Stimulated activated naive CD8-positive, alpha-beta T cell treated with anti-CD3 and anti-CD28 coated beads, Interleukin-15, Interleukin-2, amounts not matched to agents 100 U/mL and 50 U/mL, for 24 hours (primary cell): ENCODE measurements at regions not wholly inside any gene's neighbourhood (a gene's known extent, or its start where the extent isn't known, plus 50 kb on each side); places are given as distances from the start of the nearest gene placed in this dataset.
A peak's percentile ranks its signal among the peaks of the same experiment; 100 is the strongest.
"Not testable (repeated sequence)": the region's sequence is repeated elsewhere in the genome, so short reads cannot be mapped to it uniquely, and the experiment has no call there.

Experiments
- ATAC-seq: fragments of 150-1000 bp; cut with Tn5 transposase; one replicate; pipeline ENCODE4 v1.10.0; 2021
- DNase-seq: peaks from one replicate; pipeline ENCODE4 v3.0.0; 2021

GRCh38 chr15:59830873-59831272 lies 141.8 kb upstream of the BNIP2 start:
- DNase-seq (no peak), ATAC-seq (no peak)

GRCh38 chr15:59830098-59830497 lies 141.0 kb upstream of the BNIP2 start:
- DNase-seq = no peak

GRCh38 chr15:59828861-59829260 lies 139.7 kb upstream of the BNIP2 start:
- DNase-seq (no peak), ATAC-seq (no peak)

More at GRCh38 chr15:59830098-59830497, 141.0 kb upstream of the BNIP2 start:
- no peak for ATAC-seq

- DNase-seq (no peak), ATAC-seq (no peak)
Observed at GRCh38 chr15:59828263-59828662, 139.1 kb upstream of the BNIP2 start.

- no peak for DNase-seq
- no peak for ATAC-seq
Observed at GRCh38 chr15:59825901-59826300, 136.8 kb upstream of the BNIP2 start.

GRCh38 chr15:59821286-59821685 lies 132.2 kb upstream of the BNIP2 start:
- no peak for ATAC-seq
- no peak for DNase-seq

- no peak for DNase-seq
- ATAC-seq = no peak
Observed at GRCh38 chr15:59819092-59819491, 130.0 kb upstream of the BNIP2 start.

GRCh38 chr15:59818336-59818735 lies 129.2 kb upstream of the BNIP2 start:
- ATAC-seq = no peak
- DNase-seq = no peak

GRCh38 chr15:59817834-59818233 lies 128.7 kb upstream of the BNIP2 start:
- ATAC-seq = no peak
- DNase-seq = no peak

- no peak for DNase-seq
- no peak for ATAC-seq
Observed at GRCh38 chr15:59817053-59817452, 127.9 kb upstream of the BNIP2 start.

GRCh38 chr15:59814409-59814808 lies 125.3 kb upstream of the BNIP2 start:
- no peak for DNase-seq
- peak; percentile 46 for ATAC-seq

GRCh38 chr15:59812889-59813288 lies 123.8 kb upstream of the BNIP2 start:
- DNase-seq (no peak), ATAC-seq (no peak)

- ATAC-seq (no peak), DNase-seq (no peak)
Observed at GRCh38 chr15:59812250-59812870, 123.2 kb upstream of the BNIP2 start.

GRCh38 chr15:59803293-59803966 lies 114.3 kb upstream of the BNIP2 start:
- peak; percentile 51 for DNase-seq
- not testable (repeated sequence) for ATAC-seq

GRCh38 chr15:59801649-59802048 lies 112.5 kb upstream of the BNIP2 start:
- DNase-seq = no peak
- no peak for ATAC-seq

- ATAC-seq (no peak), DNase-seq (no peak)
Observed at GRCh38 chr15:59798605-59798917, 109.4 kb upstream of the BNIP2 start.

- DNase-seq = no peak
- ATAC-seq = peak; percentile 72
Observed at GRCh38 chr15:59797756-59798604, 108.9 kb upstream of the BNIP2 start.

GRCh38 chr15:59794229-59794886 lies 105.2 kb upstream of the BNIP2 start:
- ATAC-seq (peak; percentile 89), DNase-seq (no peak)

- DNase-seq (no peak), ATAC-seq (no peak)
Observed at GRCh38 chr15:59792359-59792758, 103.2 kb upstream of the BNIP2 start.

GRCh38 chr15:59791755-59792154 lies 102.6 kb upstream of the BNIP2 start:
- ATAC-seq (no peak), DNase-seq (no peak)

GRCh38 chr15:59791079-59791478 lies 102.0 kb upstream of the BNIP2 start:
- DNase-seq (no peak), ATAC-seq (no peak)

GRCh38 chr15:59786466-59786865 lies 97.3 kb upstream of the BNIP2 start:
- DNase-seq, ATAC-seq: not testable (repeated sequence)

GRCh38 chr15:59785981-59786380 lies 96.9 kb upstream of the BNIP2 start:
- not testable (repeated sequence) for ATAC-seq

More at GRCh38 chr15:59785981-59786380, 96.9 kb upstream of the BNIP2 start:
- not testable (repeated sequence) for DNase-seq
